Activated B cell treated with CpG ODN at 0.5 μM for 24 hours (primary cell): ENCODE measurements at regions not wholly inside any gene's neighbourhood (a gene's known extent, or its start where the extent isn't known, plus 50 kb on each side); places are given as distances from the start of the nearest gene placed in this dataset.

Experiments
- ATAC-seq: fragments of 200-7000 bp; cut with Tn5 transposase; one replicate; pipeline ENCODE4 v1.10.0; 2021; ENCODE audit warnings: low read depth, mild to moderate bottlenecking, moderate library complexity
- CTCF ChIA-PET: fragments of 350-600 bp; sonication (Branson Sonifier 250); formaldehyde crosslinking; loops from one replicate; lab custom pipeline; 2021; ENCODE audit warnings: antibody characterized with exemption; lab: Charles Lee
- POLR2A ChIA-PET: fragments of 350-600 bp; sonication (Branson Sonifier 250); formaldehyde crosslinking; loops from one replicate; lab custom pipeline; 2021; ENCODE audit warnings: antibody characterized with exemption; lab: Charles Lee
- DNase-seq: peaks from one replicate; pipeline ENCODE4 v3.0.0; 2022
- H3K27ac Mint-ChIP-seq: one replicate; pipeline ENCODE4 v1.8.0; 2020; ENCODE audit warnings: mixed read lengths
- H3K27me3 Mint-ChIP-seq: one replicate; pipeline ENCODE4 v1.8.0; 2021; ENCODE audit warnings: mixed read lengths
- H3K36me3 Mint-ChIP-seq: one replicate; pipeline ENCODE4 v1.8.0; 2021; ENCODE audit warnings: low read depth, mixed read lengths
- H3K4me1 Mint-ChIP-seq: one replicate; pipeline ENCODE4 v1.8.0; 2021; ENCODE audit warnings: mixed read lengths
- H3K4me3 Mint-ChIP-seq: one replicate; pipeline ENCODE4 v1.8.0; 2020; ENCODE audit warnings: mild to moderate bottlenecking, mixed read lengths
- H3K9me3 Mint-ChIP-seq: one replicate; pipeline ENCODE4 v1.8.0; 2020; ENCODE audit warnings: mixed read lengths
- intact Hi-C: fragments of 100-400 bp; cut with micrococcal nuclease; formaldehyde crosslinking; loops from one replicate; pipeline ENCODE4 v1.15.1; 2024
- TF ChIP-seq, protein P1 (sequence below): fragments of 200-600 bp; IDR thresholded peaks from one replicate; pipeline ENCODE4 v1.8.0; 2022; ENCODE audit warnings: antibody characterized with exemption, mild to moderate bottlenecking

DNA sequence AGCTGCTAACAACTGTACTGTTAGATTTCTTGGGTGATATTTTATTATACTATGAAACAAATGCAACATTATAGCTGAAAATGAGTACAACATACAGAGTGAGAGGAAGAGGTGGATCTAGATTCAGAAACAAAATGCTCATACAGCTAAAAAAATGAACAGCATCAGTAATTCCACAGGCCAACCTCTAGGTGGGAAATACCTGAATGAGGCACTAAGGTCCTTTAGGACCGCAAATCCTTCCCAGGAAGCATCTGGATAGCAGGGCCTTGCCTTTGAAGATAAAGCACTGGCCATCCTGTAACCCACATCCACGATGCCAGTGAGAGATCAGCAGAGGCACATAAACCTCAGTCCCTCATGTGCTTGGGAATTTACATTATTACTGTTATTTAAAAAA, 310.8 kb downstream of the YTHDC2 start:
- CTCF ChIA-PET: no interaction called here
- ATAC-seq: no peak
- Mint-ChIP-seq H3K4me1 (no peaks in the 10 kb centered on the region), H3K9me3 (peaks cover 5% of the 10 kb centered on the region), H3K4me3 (no peak overlapping the region), H3K36me3 (no peaks in the 10 kb centered on the region), H3K27me3 (no peaks in the 10 kb centered on the region), H3K27ac (no peak overlapping the region)
- TF ChIP-seq, protein P1, sequence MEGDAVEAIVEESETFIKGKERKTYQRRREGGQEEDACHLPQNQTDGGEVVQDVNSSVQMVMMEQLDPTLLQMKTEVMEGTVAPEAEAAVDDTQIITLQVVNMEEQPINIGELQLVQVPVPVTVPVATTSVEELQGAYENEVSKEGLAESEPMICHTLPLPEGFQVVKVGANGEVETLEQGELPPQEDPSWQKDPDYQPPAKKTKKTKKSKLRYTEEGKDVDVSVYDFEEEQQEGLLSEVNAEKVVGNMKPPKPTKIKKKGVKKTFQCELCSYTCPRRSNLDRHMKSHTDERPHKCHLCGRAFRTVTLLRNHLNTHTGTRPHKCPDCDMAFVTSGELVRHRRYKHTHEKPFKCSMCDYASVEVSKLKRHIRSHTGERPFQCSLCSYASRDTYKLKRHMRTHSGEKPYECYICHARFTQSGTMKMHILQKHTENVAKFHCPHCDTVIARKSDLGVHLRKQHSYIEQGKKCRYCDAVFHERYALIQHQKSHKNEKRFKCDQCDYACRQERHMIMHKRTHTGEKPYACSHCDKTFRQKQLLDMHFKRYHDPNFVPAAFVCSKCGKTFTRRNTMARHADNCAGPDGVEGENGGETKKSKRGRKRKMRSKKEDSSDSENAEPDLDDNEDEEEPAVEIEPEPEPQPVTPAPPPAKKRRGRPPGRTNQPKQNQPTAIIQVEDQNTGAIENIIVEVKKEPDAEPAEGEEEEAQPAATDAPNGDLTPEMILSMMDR: no peak
- intact Hi-C loops: no loop called here
- DNase-seq: no peak
- POLR2A ChIA-PET: no interaction called here

DNA sequence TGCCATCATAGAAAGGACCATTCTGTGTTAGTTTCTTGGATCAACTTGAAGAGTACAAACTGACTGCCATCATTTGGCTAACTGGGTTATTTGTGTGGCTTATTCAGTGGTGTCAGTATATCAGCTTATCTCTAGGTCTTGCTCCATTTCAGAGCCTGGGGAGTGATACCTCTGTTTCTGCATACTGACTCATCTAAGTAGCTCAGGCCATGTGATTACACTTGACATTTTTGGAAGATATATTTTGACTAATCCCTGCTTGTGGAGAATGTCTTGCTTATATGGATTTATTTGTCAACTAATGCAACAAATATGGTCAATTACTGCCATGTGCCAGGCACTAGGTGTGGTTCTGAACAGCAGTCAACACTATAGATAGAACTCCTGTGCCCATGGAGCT, 311.7 kb downstream of the YTHDC2 start:
- no peaks in the 10 kb centered on the region for H3K27me3 Mint-ChIP-seq
- H3K4me1 Mint-ChIP-seq: no peaks in the 10 kb centered on the region
- H3K27ac Mint-ChIP-seq: no peak overlapping the region
- H3K36me3 Mint-ChIP-seq: no peaks in the 10 kb centered on the region
- no peak for ATAC-seq
- TF ChIP-seq, protein P1: no peak
- CTCF ChIA-PET: no interaction called here
- POLR2A ChIA-PET: no interaction called here
- H3K9me3 Mint-ChIP-seq: peaks cover 5% of the 10 kb centered on the region
- DNase-seq: no peak
- intact Hi-C loops: no loop called here
- H3K4me3 Mint-ChIP-seq: no peak overlapping the region

DNA sequence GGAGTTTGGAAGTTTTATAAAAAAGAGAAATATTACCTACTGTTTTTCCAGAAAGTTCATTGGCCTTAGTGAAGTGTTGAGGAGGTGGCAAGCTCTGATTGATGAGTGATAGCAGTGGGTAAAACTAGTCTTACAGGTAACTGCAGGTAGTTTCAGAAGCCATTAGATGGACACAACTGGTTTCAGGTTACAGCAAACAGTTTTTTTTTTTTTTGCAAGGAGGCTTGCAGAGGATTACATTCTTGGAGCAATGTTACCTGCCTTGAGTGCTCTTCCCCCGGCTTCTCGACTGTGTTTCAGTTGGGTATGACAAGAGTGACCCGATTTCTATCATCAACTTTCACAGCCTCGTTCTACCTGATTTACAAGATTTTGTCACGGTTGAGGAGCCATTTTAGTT, 333.4 kb downstream of the YTHDC2 start:
- Mint-ChIP-seq H3K9me3 (peaks cover 3% of the 10 kb centered on the region), H3K27me3 (no peaks in the 10 kb centered on the region), H3K4me1 (no peaks in the 10 kb centered on the region), H3K4me3 (no peak overlapping the region), H3K27ac (no peak overlapping the region), H3K36me3 (no peaks in the 10 kb centered on the region)
- ChIA-PET CTCF (no interaction called here), POLR2A (no interaction called here)
- TF ChIP-seq, protein P1: no peak
- ATAC-seq (no peak), DNase-seq (no peak)
- intact Hi-C loops: no loop called here

DNA sequence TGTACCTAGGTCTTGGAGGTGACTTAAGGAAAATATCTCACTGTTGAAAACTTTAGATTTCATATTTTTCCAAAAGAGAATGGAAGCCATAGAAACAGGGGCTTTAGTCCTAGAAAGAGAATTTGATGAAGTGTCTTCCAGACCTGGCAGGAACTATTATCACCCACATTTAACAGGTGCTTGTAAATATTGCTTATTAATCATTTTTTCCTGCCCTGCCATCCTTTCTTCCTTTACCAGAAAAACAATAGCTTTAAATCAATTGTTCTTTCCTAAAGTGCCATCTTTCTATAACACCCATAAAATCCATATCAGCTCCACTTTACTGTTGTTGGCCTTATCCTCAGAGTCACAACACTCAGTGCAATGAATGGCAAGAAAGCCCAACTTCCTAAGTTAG, 350.9 kb downstream of the YTHDC2 start:
- Mint-ChIP-seq H3K4me3 (no peak overlapping the region), H3K27ac (no peak overlapping the region), H3K4me1 (no peaks in the 10 kb centered on the region), H3K27me3 (no peaks in the 10 kb centered on the region), H3K9me3 (no peaks in the 10 kb centered on the region), H3K36me3 (no peaks in the 10 kb centered on the region)
- ATAC-seq: no peak
- ChIA-PET CTCF (no interaction called here), POLR2A (no interaction called here)
- no peak for DNase-seq
- intact Hi-C loops: no loop called here
- TF ChIP-seq, protein P1: no peak

DNA sequence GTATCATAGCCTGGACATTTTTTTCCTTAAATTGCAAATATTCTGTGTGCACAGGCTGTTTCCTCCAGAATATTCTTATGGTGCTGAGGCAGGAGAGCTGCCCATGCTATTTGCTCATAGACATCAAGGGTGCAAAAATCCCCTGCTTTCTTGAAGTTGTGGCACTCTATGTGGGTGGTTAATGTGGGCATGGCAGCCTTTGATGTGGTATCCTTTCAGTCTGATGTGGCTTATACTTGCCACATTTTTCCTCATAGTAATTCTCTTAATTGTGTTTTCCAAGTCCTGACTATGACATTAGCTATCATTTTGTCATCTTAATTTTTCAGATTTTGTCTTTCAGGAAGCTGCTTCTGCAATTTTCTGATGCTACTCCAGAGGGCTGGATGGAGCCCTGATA, 353.3 kb downstream of the YTHDC2 start:
- ATAC-seq (no peak), DNase-seq (no peak)
- no peaks in the 10 kb centered on the region for H3K4me1 Mint-ChIP-seq
- H3K27me3 Mint-ChIP-seq: no peaks in the 10 kb centered on the region
- CTCF ChIA-PET: no interaction called here
- H3K27ac Mint-ChIP-seq: no peak overlapping the region
- H3K4me3 Mint-ChIP-seq: no peak overlapping the region
- TF ChIP-seq, protein P1: no peak
- no peaks in the 10 kb centered on the region for H3K36me3 Mint-ChIP-seq
- POLR2A ChIA-PET: no interaction called here
- H3K9me3 Mint-ChIP-seq: no peaks in the 10 kb centered on the region
- intact Hi-C loops: no loop called here
